H54 (cell line): ENCODE measurements at regions not wholly inside any gene's neighbourhood (a gene's known extent, or its start where the extent isn't known, plus 50 kb on each side); places are given as distances from the start of the nearest gene placed in this dataset.

Source experiments
- DNase-seq: peaks from one replicate; pipeline ENCODE4 v3.0.0; 2011; ENCODE audit warnings: low spot score, mixed read lengths; ENCODE audit not compliant: insufficient read length
- FAIRE-seq: peaks from 3 replicates; lab custom pipeline; 2011; peaks lifted over from hg19 to GRCh38; lab: Jason Lieb, UNC
- POLR2A ChIP-seq: IDR thresholded peaks from 2 replicates; pipeline ENCODE4 v1.6.1; 2011; ENCODE audit warnings: low read depth, mild to moderate bottlenecking, low read length

- FAIRE-seq (no peak), DNase-seq (no peak)
- TF ChIP-seq POLR2A, result no peak
Measured at GRCh38 chr1:195831789-195832188, 776.5 kb downstream of the KCNT2 start.

GRCh38 chr1:195828325-195828724 is 779.9 kb downstream of the KCNT2 start:
- TF ChIP-seq POLR2A, result no peak
- DNase-seq (no peak), FAIRE-seq (no peak)

- DNase-seq (no peak), FAIRE-seq (no peak)
- no peak for TF ChIP-seq POLR2A
Measured at GRCh38 chr1:195820925-195821324, 787.3 kb downstream of the KCNT2 start.

- FAIRE-seq, result no peak
- DNase-seq, result no peak
Measured at GRCh38 chr1:195806060-195806459, 802.2 kb downstream of the KCNT2 start.

DNA sequence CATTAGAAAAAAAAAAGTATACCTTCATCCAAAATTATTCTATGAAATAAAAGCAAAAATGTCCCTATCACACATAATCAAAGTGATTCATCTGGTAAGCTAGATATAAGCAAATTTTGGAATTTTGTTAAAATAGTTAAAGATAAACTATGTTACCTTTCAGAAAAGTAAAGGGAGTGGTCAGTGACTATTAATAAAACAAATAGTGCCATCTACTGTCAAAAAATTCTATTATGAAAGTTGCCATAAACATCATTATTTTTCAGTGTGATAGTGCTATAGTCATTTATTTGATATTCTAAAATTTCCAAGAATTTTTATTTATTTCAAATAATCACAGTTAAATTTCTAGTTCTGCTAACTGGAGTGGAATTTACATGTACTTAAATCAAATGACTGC is 803.7 kb downstream of the KCNT2 start:
- no peak for TF ChIP-seq POLR2A
- FAIRE-seq, result no peak
- no peak for DNase-seq

More at GRCh38 chr1:195806060-195806459, 802.2 kb downstream of the KCNT2 start:
- TF ChIP-seq POLR2A, result no peak

DNA sequence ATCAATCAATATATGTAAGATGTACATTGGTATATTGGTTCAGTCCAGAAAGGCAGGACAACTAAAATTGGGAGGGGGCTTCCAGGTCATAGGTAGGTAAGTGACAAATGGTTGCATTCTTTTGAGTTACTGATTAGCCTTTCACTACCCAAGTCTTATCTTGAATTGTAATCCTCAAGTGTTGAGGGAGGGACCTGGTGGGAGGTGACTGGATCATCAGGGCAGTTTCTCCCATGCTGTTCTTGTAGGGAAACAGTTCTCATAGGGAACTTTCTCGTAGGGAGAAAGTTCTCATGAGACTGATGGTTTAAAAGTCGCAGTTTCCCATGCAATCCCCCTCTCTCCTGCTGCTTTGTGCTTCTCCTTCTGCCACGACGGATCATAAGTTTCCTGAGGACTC is 809.2 kb downstream of the KCNT2 start:
- TF ChIP-seq POLR2A, result no peak
- FAIRE-seq (no peak), DNase-seq (no peak)

DNA sequence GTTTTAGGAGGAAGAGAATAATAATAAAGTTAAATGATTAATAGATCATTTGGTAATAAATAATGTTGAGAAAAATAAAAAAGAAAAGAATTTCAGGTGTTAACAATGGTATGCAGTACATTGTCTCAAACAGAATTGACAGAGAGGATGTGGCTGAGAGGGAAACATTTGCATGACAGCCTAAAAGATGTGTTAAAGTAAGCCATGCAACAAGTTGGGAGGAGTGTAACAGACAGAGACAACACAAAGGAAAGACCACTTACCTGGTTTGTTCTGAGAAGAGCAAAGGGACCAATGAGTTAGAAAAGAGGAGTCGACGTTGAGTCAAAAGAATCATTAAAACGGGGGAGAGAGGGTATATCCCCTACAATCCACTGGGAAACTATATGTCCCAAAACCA is 814.0 kb downstream of the KCNT2 start:
- no peak for FAIRE-seq
- TF ChIP-seq POLR2A, result no peak
- no peak for DNase-seq

DNA sequence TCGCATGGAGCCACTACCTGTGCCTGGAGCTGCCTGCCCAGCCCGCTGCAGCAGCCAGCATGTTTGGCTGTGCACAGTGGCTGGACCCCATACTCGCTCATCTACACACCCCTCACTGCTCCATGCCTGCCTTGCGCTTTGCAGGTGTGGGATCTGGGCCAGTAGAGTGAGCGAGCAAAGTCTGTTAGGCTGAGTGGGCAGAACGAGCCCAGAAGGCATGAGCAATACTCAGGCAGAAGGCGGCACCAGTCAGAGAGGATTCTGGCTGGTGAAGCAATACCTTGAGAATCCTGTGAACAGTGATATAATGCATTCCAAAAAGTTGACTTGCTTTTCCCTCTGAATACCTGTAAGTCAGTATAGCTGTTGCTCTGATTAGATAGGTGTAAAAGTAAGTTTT is 816.4 kb downstream of the KCNT2 start:
- FAIRE-seq (no peak), DNase-seq (no peak)
- TF ChIP-seq POLR2A, result no peak

- no peak for TF ChIP-seq POLR2A
- DNase-seq (no peak), FAIRE-seq (no peak)
Measured at GRCh38 chr1:195790514-195791168, 817.6 kb downstream of the KCNT2 start.

DNA sequence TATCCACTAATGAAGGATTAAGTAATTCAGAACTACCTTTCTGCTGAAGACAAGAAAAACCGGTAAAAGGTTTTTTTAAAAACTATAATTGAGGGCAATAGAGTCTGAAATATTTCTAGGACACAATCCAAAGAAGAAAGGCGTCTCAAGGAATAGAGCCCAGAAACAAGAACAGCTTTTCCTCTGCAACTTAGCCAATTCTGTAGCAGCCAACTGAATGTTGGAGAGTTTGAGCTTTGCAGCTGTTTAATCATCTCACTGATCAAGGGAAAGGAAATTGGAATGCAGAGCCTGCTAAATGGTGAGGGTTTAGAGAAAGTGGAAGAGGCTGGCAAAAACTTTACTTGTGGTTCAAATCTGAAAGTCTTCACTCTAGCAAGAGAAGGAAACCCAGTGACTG is 818.9 kb downstream of the KCNT2 start:
- FAIRE-seq (no peak), DNase-seq (no peak)
- no peak for TF ChIP-seq POLR2A

DNA sequence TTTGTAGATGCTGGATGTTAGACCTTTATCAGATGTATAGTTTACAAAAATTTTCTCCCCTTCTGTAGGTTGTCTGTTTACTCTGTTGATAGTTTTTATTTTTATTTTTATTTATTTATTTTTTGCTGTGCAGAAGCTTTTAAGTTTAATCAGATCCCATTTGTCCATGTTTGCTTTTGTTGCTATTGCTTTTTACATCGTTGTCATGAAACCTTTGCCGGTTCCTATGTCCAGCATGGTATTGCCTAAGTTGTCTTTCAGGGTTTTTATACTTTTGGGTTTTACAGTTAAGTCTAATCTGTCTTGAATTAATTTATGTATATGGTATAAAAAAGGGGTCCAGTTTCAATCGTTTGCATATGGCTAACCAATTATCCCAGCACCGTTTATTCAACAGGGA is 819.5 kb downstream of the KCNT2 start:
- FAIRE-seq (no peak), DNase-seq (no peak)
- TF ChIP-seq POLR2A, result no peak

DNA sequence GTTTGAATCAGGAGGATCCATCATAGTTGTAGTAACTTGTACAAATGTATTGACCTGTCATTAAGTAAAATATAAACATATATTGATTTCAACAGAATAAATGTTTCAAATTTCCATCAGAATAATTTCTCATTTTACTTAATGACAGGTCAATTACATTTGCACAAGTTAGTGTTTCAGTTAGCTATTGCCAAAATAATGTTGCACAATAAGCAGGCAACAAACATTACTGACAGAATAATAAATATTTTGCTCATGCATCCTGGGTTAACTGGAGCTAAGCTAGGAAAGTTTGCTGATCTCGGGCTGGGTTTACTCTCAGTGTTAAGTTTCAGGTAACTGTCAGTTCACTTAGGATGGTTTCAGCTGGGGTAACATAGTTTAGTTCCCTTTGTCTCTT is 822.4 kb downstream of the KCNT2 start:
- DNase-seq (no peak), FAIRE-seq (no peak)
- TF ChIP-seq POLR2A, result no peak

DNA sequence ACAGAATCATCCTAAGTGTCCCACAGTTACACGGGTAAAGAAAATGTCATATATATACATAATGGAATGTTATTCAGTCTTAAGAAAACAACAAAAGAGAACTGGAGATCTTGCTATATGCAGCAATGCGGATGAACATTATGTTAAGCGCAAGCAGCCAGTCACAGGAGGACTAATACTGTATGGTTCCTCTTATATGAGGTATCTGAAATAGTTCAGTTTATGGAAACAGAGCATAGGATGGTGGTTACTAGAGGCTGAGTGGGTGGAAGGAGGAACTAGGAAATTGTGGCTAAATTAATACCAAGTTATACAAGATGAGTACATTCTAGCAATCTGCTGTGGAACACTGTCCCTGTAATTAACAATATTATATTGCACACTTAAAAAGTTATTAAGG is 834.3 kb downstream of the KCNT2 start:
- FAIRE-seq (no peak), DNase-seq (no peak)
- no peak for TF ChIP-seq POLR2A

GRCh38 chr1:195769461-195769860 is 838.8 kb downstream of the KCNT2 start:
- DNase-seq, result no peak
- TF ChIP-seq POLR2A, result no peak
- no peak for FAIRE-seq

DNA sequence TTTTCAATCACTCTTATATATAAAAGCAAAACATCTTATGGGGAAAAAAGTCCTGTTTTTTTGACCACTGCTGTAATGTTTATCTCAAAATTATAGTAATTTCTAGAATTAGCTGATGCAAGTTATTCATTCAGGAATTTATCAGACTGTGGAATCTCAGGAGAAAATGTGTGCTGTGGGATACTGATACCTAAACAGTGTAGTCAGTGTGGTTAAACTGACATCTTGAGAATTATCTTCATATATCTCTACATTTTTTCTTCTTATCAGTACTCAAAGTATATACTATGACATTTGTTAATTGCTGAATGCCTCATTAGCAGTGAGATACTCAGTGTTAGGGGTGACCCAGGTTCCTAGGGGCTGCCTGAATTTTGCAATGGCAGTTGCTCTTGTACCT is 839.3 kb downstream of the KCNT2 start:
- no peak for DNase-seq
- TF ChIP-seq POLR2A, result no peak
- no peak for FAIRE-seq
